ENCODE measurements at regions not wholly inside any gene's neighbourhood (a gene's known extent, or its start where the extent isn't known, plus 50 kb on each side); places are given as distances from the start of the nearest gene placed in this dataset.

- TF ChIP-seq, protein P1, sequence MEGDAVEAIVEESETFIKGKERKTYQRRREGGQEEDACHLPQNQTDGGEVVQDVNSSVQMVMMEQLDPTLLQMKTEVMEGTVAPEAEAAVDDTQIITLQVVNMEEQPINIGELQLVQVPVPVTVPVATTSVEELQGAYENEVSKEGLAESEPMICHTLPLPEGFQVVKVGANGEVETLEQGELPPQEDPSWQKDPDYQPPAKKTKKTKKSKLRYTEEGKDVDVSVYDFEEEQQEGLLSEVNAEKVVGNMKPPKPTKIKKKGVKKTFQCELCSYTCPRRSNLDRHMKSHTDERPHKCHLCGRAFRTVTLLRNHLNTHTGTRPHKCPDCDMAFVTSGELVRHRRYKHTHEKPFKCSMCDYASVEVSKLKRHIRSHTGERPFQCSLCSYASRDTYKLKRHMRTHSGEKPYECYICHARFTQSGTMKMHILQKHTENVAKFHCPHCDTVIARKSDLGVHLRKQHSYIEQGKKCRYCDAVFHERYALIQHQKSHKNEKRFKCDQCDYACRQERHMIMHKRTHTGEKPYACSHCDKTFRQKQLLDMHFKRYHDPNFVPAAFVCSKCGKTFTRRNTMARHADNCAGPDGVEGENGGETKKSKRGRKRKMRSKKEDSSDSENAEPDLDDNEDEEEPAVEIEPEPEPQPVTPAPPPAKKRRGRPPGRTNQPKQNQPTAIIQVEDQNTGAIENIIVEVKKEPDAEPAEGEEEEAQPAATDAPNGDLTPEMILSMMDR (IDR thresholded peaks at IDR 0.05), result no peak
- TF ChIP-seq POLR2A (IDR thresholded peaks at IDR 0.05), result no peak
Measured at GRCh38 chr13:107865643-107866031, 349.7 kb downstream of the LIG4 start.
